Heart left ventricle (tissue), 16 donors: ENCODE measurements at regions not wholly inside any gene's neighbourhood (a gene's known extent, or its start where the extent isn't known, plus 50 kb on each side); places are given as distances from the start of the nearest gene placed in this dataset.
"Not testable (repeated sequence)": the region's sequence is repeated elsewhere in the genome, so short reads cannot be mapped to it uniquely, and the experiment has no call there.

Experiments used
- ATAC-seq, 4 donors: fragments of 200-7000 bp; cut with Tn5 transposase; one replicate each; pipeline ENCODE4 v1.9.1; 2020 to 2022; ENCODE audit warnings: moderate library complexity in 4 of 4, mild to moderate bottlenecking in 3 of 4, moderate number of reproducible peaks in 1 of 4
- DNase-seq, 5 donors: peaks; one replicate each; pipeline ENCODE4 v3.0.0-alpha.2; 2020
- H3K27ac ChIP-seq, 12 donors: fragments of 200-600 bp; sonication (generic) in 4 of 12; one replicate each; pipeline versions ENCODE4 v1.5.0 to v1.8.0; 2016 to 2022; ENCODE audit warnings: mild to moderate bottlenecking in 2 of 12
- H3K27me3 ChIP-seq, 9 donors: fragments of 200-600 bp; sonication (generic) in 2 of 9; one replicate each; pipeline versions ENCODE4 v1.5.1 to v1.8.0; 2016 to 2022; ENCODE audit warnings: mild to moderate bottlenecking in 3 of 9
- H3K36me3 ChIP-seq, 9 donors: fragments of 200-600 bp; sonication (generic) in 2 of 9; one replicate each; pipeline versions ENCODE4 v1.5.0 to v1.8.0; 2018 to 2022; ENCODE audit warnings: mild to moderate bottlenecking in 2 of 9
- H3K4me1 ChIP-seq, 12 donors: fragments of 200-600 bp; sonication (generic) in 4 of 12; one replicate each; pipeline versions ENCODE4 v1.5.0 to v1.8.0; 2016 to 2022; ENCODE audit warnings: mild to moderate bottlenecking in 3 of 12
- H3K4me3 ChIP-seq, 12 donors: fragments of 200-600 bp; sonication (generic) in 4 of 12; one replicate each; pipeline versions ENCODE4 v1.5.0 to v1.8.0; 2017 to 2022; ENCODE audit warnings: mild to moderate bottlenecking in 9 of 12, moderate library complexity in 4 of 12
- H3K9me3 ChIP-seq, 12 donors: fragments of 200-600 bp; sonication (generic) in 4 of 12; one replicate each; pipeline versions ENCODE4 v1.5.0 to v1.8.0; 2016 to 2022; ENCODE audit warnings: mild to moderate bottlenecking in 1 of 12
- CTCF ChIP-seq, 12 donors: fragments of 200-600 bp; sonication (generic) in 4 of 12; IDR thresholded peaks; one replicate each; pipeline versions ENCODE4 v1.5.0 to v1.8.0; 2018 to 2022; ENCODE audit warnings: antibody characterized with exemption in 12 of 12, mild to moderate bottlenecking in 5 of 12
- POLR2A ChIP-seq, 2 donors: fragments of 450-650 bp; IDR thresholded peaks; one replicate each; pipeline ENCODE4 v1.6.1; 2017; ENCODE audit warnings: antibody characterized with exemption in 2 of 2, mild to moderate bottlenecking in 2 of 2, moderate library complexity in 2 of 2
- WGBS, 4 donors: extraction: QIAGEN DNeasy Blood & Tissue Kit in 2 of 4; methylation state at CpG; one replicate each; pipeline versions ENCODE4 v1.1.5 to v1.1.7; 2013 to 2018; 5-methylcytosine and 5-hydroxymethylcytosine counted together
- intact Hi-C, 10 donors: fragments of 100-400 bp; cut with DNase I; formaldehyde crosslinking; loops; one replicate each; pipeline versions ENCODE4 v1.11.1 to v1.14.2; 2022
- donor health status: ischemic (EF 13 %, LVEDD 7.1; RV severe dilation, severe dysfunction).
- donor health status: healthy with polysubstance abuse.
- donor health status: DM: no; HTN: yes; CAD: no.
- donor health status: DM: no; HTN: no; CAD: no.
- donor health status: ischemic (EF 25% LVEDD 6.9; RV normal size, moderate dysfunction).
- donor health status: ischemic (EF 25% LVEDD 5.7; RV mildly dilated, moderate dysfunction).
- donor health status: healthy.
- donor health status: DM: yes; HTN: yes; CAD: no.
- donor health status: ischemic (EF 35%, LVEDD 5.7; RV mildly dilated, moderate dysfunction).
- donor health status: nonischemic (EF 11% LVEDD 7.7; RV severe dilation, severe dysfunction).
- donor health status: DM: yes; HTN: yes; CAD: no.
- donor health status: PGD.
- donor health status: ischemic (EF 29% LVEDD 5.4; RV normal size, mild dysfunction).
- donor health status: nonischemic (EF 23%, LVEDD 6.1; RV moderate dilation, normal function).

- no peak overlapping the region for H3K27ac ChIP-seq
These were observed 476.5 kb downstream of the DTWD2 start for GRCh38 chr5:118511846-118512245.

DNA sequence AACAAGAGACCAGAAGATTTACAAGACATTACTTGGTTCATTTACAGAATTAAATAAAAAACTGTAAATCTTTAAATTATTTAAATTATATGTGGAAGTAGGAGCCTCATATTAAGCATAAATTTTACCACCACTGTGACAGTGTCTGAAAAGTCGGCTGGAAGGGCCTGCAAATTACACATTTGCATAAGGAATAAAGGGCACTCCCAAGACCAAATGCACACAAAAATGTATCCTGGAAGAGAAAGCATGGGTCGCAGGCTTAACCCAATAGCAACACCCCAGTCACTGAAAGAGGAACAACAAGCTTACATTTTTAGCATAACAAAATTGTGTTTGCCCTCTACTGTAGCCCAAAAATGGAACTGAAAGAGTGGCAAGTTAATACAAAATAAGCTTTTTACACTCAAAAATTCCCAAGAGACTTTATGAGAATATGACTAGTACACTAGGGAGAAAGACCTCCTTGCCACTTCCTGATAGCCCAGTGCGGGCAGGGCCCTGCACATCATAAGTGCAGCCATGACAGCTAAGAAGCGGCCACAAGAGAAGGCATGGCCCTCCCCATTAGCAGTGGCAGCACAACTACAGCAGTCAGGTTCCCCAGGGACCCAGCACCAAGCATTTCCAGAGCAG, 482.0 kb downstream of the DTWD2 start:
- DNase-seq (no peak), ATAC-seq (no peak)
- no peak for TF ChIP-seq CTCF (IDR thresholded peaks at IDR 0.05)
- TF ChIP-seq POLR2A (IDR thresholded peaks at IDR 0.05), result no peak
- Histone ChIP-seq H3K9me3 (peaks cover 0 to 8% (median 0%) of the 10 kb centered on the region in 12 donors), H3K27ac (no peak overlapping the region), H3K4me3 (no peak overlapping the region), H3K36me3 (peaks cover 0 to 5% (median 0%) of the 10 kb centered on the region in 9 donors), H3K27me3 (no peaks in the 10 kb centered on the region), H3K4me1 (no peaks in the 10 kb centered on the region)
- WGBS, 4 donors, result 78 to 90% (median 86%) methylated on average over 4 of the region's 4 CpGs
- intact Hi-C loops, result no loop called here

More at GRCh38 chr5:118511846-118512245, 476.5 kb downstream of the DTWD2 start:
- intact Hi-C loops, result loop anchor here in 1 of 10 donors (10.0 kb wide), 1 partner anchor 67 kb away; no protein-coding TSS in a partner anchor
- Histone ChIP-seq H3K4me1 (no peaks in the 10 kb centered on the region), H3K36me3 (peaks cover 0 to 5% (median 0%) of the 10 kb centered on the region in 9 donors), H3K27me3 (no peaks in the 10 kb centered on the region), H3K9me3 (no peaks in the 10 kb centered on the region), H3K4me3 (no peak overlapping the region)
- no peak for DNase-seq
- TF ChIP-seq CTCF (IDR thresholded peaks at IDR 0.05) (no peak), POLR2A (IDR thresholded peaks at IDR 0.05) (no peak)
- WGBS, 4 donors, result 96 to 100% (median 98%) methylated on average over 1 of the region's 1 CpG
- no peak for ATAC-seq

DNA sequence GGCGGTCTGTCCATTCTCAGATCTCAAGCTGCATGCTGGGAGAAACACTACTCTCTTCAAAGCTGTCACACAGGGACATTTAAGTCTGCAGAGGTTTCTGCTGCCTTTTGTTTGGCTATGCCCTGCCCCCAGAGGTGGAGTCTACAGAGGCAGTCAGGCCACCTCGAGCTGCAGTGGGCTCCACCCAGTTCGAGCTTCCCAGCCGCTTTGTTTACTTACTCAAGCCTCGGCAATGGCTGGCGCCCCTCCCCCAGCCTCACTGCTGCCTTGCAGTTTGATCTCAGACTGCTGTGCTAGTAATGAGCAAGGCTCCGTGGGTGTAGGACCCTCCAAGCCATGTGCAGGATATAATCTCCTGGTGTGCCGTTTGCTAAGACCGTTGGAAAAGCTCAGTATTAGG, 486.1 kb downstream of the DTWD2 start:
- 77 to 93% (median 82%) methylated on average over 9 of the region's 9 CpGs for WGBS, 4 donors
- DNase-seq, H3K4me3 ChIP-seq, H3K36me3 ChIP-seq, H3K27me3 ChIP-seq, intact Hi-C loops, ATAC-seq, H3K27ac ChIP-seq, H3K4me1 ChIP-seq: not testable (repeated sequence)
- peaks cover 0 to 13% (median 0%) of the 10 kb centered on the region in 12 donors for H3K9me3 ChIP-seq

DNA sequence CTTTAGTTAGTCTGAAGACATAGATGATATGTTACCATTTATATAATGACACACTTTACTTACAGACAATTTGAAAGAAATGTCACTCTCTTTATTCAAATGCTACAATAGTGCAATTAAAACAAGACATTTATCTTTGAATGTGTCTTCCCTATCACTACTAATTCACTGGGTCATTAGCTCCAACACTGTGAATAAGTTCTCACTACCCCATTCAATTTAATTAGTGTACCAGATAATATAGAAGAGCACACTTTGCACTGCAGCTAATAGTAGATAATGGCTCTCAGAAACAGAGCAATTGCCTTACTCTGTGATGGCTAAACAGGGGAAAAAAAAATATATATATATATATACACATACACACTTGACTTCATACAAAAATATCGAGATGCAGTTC, 497.0 kb downstream of the DTWD2 start:
- intact Hi-C loops, result no loop called here
- TF ChIP-seq CTCF (IDR thresholded peaks at IDR 0.05) (no peak), POLR2A (IDR thresholded peaks at IDR 0.05) (no peak)
- Histone ChIP-seq H3K4me3 (no peak overlapping the region), H3K36me3 (no peaks in the 10 kb centered on the region), H3K9me3 (peaks cover 0 to 8% (median 0%) of the 10 kb centered on the region in 12 donors), H3K4me1 (no peaks in the 10 kb centered on the region), H3K27me3 (no peaks in the 10 kb centered on the region), H3K27ac (no peak overlapping the region)
- WGBS, 4 donors, result 81 to 95% (median 86%) methylated on average over 1 of the region's 1 CpG
- ATAC-seq, result no peak
- DNase-seq, result no peak
